BE2C (cell line): ENCODE measurements at regions not wholly inside any gene's neighbourhood (a gene's known extent, or its start where the extent isn't known, plus 50 kb on each side); places are given as distances from the start of the nearest gene placed in this dataset.
"Not testable (repeated sequence)": the region's sequence is repeated elsewhere in the genome, so short reads cannot be mapped to it uniquely, and the experiment has no call there.

Experiments
- DNase-seq: peaks from one replicate; pipeline ENCODE4 v3.0.0-alpha.2; 2020
- H3K27me3 ChIP-seq: fragments of 250-450 bp; sonication (Bioruptor Pico); 2 replicates; pipeline ENCODE4 v1.5.1; 2020; ENCODE audit warnings: mild to moderate bottlenecking
- H3K36me3 ChIP-seq: fragments of 250-450 bp; sonication (Bioruptor Pico); 2 replicates; pipeline ENCODE4 v1.5.1; 2020; ENCODE audit warnings: mild to moderate bottlenecking
- H3K4me1 ChIP-seq: fragments of 250-450 bp; sonication (Bioruptor Pico); 2 replicates; pipeline ENCODE4 v1.5.1; 2020
- H3K4me3 ChIP-seq: 2 replicates; pipeline ENCODE4 v1.5.1; 2011; ENCODE audit warnings: low read depth, low read length
- H3K9me3 ChIP-seq: fragments of 250-450 bp; sonication (Bioruptor Pico); 2 replicates; pipeline ENCODE4 v1.5.1; 2020
- TF ChIP-seq, protein P1 (sequence below): IDR thresholded peaks from 2 replicates; pipeline ENCODE4 v1.5.1; 2012; ENCODE audit warnings: mild to moderate bottlenecking, low read depth, low read length

DNA sequence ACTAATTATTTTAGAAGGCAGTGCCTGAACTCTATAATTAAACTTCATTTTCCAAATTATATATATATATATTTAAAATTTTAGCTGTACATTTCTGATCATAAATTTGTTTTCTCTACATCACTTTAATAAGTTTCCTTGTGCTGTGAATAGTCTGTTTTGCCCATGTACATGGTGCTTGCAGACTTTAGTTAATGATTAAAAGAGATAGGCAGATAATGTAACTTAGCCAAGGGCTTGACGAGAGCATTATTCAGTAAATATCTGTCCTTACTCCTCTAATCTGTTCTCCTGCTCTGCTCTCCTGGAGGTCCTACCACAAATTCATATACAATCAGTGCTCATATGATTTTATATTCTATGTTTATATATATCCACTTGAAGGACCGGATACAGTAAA, 595.2 kb upstream of the KIF2B start:
- Histone ChIP-seq H3K4me3 (no peak overlapping the region), H3K27me3 (no peaks in the 10 kb centered on the region), H3K36me3 (no peaks in the 10 kb centered on the region), H3K4me1 (no peaks in the 10 kb centered on the region; the same call in 1 of the 2 replicates), H3K9me3 (no peaks in the 10 kb centered on the region)
- no peak for DNase-seq
- TF ChIP-seq, protein P1, sequence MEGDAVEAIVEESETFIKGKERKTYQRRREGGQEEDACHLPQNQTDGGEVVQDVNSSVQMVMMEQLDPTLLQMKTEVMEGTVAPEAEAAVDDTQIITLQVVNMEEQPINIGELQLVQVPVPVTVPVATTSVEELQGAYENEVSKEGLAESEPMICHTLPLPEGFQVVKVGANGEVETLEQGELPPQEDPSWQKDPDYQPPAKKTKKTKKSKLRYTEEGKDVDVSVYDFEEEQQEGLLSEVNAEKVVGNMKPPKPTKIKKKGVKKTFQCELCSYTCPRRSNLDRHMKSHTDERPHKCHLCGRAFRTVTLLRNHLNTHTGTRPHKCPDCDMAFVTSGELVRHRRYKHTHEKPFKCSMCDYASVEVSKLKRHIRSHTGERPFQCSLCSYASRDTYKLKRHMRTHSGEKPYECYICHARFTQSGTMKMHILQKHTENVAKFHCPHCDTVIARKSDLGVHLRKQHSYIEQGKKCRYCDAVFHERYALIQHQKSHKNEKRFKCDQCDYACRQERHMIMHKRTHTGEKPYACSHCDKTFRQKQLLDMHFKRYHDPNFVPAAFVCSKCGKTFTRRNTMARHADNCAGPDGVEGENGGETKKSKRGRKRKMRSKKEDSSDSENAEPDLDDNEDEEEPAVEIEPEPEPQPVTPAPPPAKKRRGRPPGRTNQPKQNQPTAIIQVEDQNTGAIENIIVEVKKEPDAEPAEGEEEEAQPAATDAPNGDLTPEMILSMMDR, result no peak

GRCh38 chr17:53227111-53227510, 595.6 kb upstream of the KIF2B start:
- Histone ChIP-seq H3K4me3 (no peak overlapping the region), H3K27me3 (no peaks in the 10 kb centered on the region), H3K9me3 (no peaks in the 10 kb centered on the region), H3K36me3 (no peaks in the 10 kb centered on the region), H3K4me1 (no peaks in the 10 kb centered on the region; the same call in 1 of the 2 replicates)
- TF ChIP-seq, protein P1, result no peak
- DNase-seq, result no peak

- Histone ChIP-seq H3K4me1 (no peaks in the 10 kb centered on the region), H3K4me3 (no peak overlapping the region), H3K27me3 (no peaks in the 10 kb centered on the region), H3K36me3 (no peaks in the 10 kb centered on the region), H3K9me3 (no peaks in the 10 kb centered on the region)
- TF ChIP-seq, protein P1, result no peak
- no peak for DNase-seq
Measured at GRCh38 chr17:53219821-53220220, 602.9 kb upstream of the KIF2B start.

DNA sequence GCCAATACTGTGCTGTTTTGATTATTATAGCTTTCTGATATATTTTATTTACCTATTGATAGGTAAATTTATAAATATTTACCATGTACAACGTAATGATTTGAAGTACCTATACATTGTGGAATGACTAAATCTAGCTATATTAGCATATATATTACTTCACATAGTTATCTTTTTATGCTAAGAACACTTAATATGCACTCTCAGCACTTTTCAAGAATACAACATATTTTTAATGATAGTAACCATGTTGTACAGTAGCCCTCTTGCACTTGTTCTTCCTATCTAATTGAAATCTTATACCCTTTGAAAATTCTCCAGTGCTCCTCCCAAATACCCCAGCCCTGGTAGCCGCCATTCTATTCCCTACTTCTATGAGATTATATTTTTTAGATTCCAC, 604.0 kb upstream of the KIF2B start:
- Histone ChIP-seq H3K4me3 (no peak overlapping the region), H3K9me3 (no peaks in the 10 kb centered on the region), H3K27me3 (no peaks in the 10 kb centered on the region), H3K4me1 (no peaks in the 10 kb centered on the region), H3K36me3 (no peaks in the 10 kb centered on the region)
- TF ChIP-seq, protein P1, result no peak
- DNase-seq, result no peak

DNA sequence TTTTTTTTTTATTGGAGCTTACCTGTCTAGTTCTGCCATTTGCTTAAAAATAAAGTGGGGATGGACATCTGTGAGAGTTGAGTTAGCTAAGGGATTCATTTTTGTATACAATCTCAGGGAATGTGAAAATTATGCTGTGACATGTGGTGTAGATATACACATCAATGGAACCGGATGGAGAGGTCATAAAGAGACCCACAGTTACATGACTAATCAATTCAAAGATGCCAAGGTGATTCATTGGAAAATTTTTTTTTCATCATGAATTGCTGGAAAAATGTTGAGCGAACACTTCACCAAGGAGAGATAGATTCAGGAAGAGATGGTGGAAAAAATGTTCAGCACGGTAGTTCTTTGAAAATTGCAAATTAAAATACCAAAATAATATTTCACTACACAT, 605.4 kb upstream of the KIF2B start:
- TF ChIP-seq, protein P1, result no peak
- Histone ChIP-seq H3K36me3 (no peaks in the 10 kb centered on the region), H3K4me3 (no peak overlapping the region)

GRCh38 chr17:53208935-53209334, 613.8 kb upstream of the KIF2B start:
- H3K36me3 ChIP-seq, H3K4me3 ChIP-seq, DNase-seq, H3K4me1 ChIP-seq, H3K27me3 ChIP-seq, H3K9me3 ChIP-seq: not testable (repeated sequence)

More for the DNA sequence above, 605.4 kb upstream of the KIF2B start:
- DNase-seq, result no peak
- no peaks in the 10 kb centered on the region for H3K27me3 ChIP-seq
- no peaks in the 10 kb centered on the region for H3K9me3 ChIP-seq
- H3K4me1 ChIP-seq, result no peaks in the 10 kb centered on the region

GRCh38 chr17:53193044-53193443, 629.7 kb upstream of the KIF2B start:
- Histone ChIP-seq H3K27me3 (no peaks in the 10 kb centered on the region), H3K9me3 (no peaks in the 10 kb centered on the region), H3K36me3 (no peaks in the 10 kb centered on the region), H3K4me1 (no peaks in the 10 kb centered on the region), H3K4me3 (no peak overlapping the region)
- TF ChIP-seq, protein P1, result no peak
- DNase-seq, result no peak
